ENCODE measurements at regions not wholly inside any gene's neighbourhood (a gene's known extent, or its start where the extent isn't known, plus 50 kb on each side); places are given as distances from the start of the nearest gene placed in this dataset.

DNA sequence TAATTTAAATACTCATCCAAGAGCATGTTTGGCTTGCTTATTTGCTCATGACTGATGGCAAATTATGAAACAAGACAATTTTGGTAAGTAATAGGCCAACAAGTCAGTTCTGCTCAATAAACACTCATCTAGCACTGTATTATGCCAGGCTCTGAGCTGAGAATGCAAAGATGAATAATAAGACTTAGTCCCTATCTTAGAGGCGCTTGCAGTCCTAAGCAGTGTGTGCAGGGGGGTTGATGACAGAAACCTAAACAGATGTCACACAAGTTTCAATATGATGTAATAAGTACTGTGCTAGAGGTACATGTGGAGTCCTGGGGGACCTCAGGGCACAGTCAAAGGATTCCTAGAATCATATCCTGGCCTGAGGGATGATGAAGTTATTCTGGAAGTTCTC lies 287.6 kb upstream of the ADRA1B start:
- intact Hi-C loops (cut with DNase I; ENCODE audit: low total_unique reads) = no loop called here
- Histone ChIP-seq H3K27me3 (no peaks in the 10 kb centered on the region), H3K4me1 (no peaks in the 10 kb centered on the region), H3K27ac (no peak overlapping the region), H3K36me3 (no peaks in the 10 kb centered on the region), H3K9me3 (no peaks in the 10 kb centered on the region), H3K4me3 (no peak overlapping the region)
- no peak for TF ChIP-seq POLR2A (IDR thresholded peaks at IDR 0.05)
- TF ChIP-seq, protein P1, sequence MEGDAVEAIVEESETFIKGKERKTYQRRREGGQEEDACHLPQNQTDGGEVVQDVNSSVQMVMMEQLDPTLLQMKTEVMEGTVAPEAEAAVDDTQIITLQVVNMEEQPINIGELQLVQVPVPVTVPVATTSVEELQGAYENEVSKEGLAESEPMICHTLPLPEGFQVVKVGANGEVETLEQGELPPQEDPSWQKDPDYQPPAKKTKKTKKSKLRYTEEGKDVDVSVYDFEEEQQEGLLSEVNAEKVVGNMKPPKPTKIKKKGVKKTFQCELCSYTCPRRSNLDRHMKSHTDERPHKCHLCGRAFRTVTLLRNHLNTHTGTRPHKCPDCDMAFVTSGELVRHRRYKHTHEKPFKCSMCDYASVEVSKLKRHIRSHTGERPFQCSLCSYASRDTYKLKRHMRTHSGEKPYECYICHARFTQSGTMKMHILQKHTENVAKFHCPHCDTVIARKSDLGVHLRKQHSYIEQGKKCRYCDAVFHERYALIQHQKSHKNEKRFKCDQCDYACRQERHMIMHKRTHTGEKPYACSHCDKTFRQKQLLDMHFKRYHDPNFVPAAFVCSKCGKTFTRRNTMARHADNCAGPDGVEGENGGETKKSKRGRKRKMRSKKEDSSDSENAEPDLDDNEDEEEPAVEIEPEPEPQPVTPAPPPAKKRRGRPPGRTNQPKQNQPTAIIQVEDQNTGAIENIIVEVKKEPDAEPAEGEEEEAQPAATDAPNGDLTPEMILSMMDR (IDR thresholded peaks at IDR 0.05) = no peak
- no peak for DNase-seq

DNA sequence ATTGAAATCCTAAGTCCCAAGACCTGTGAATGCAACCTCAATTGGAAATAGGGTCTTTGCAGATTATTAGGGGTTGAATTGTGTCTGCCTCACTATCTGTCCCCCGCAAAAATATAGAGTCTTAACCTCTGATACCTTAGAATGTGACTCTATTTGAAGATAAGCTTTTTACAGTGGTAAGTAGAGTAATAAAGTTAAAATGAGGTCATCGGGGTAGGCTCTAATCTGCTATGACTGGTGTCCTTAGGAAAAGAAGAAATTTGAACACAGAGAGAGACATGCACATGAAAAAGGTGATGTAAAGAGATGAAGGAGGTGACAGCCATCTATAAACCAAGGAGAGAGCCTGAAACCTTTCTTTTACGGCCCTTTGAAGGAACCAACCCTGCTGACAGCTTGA lies 287.1 kb upstream of the ADRA1B start:
- no peak overlapping the region for H3K27ac ChIP-seq
- TF ChIP-seq, protein P1 (IDR thresholded peaks at IDR 0.05) = no peak
- TF ChIP-seq POLR2A (IDR thresholded peaks at IDR 0.05) = no peak
- H3K27me3 ChIP-seq = no peaks in the 10 kb centered on the region
- no peak for DNase-seq
- no peak overlapping the region for H3K4me3 ChIP-seq
- H3K9me3 ChIP-seq = no peaks in the 10 kb centered on the region
- H3K4me1 ChIP-seq = no peaks in the 10 kb centered on the region
- H3K36me3 ChIP-seq = no peaks in the 10 kb centered on the region
- intact Hi-C loops (cut with DNase I; ENCODE audit: low total_unique reads) = no loop called here

DNA sequence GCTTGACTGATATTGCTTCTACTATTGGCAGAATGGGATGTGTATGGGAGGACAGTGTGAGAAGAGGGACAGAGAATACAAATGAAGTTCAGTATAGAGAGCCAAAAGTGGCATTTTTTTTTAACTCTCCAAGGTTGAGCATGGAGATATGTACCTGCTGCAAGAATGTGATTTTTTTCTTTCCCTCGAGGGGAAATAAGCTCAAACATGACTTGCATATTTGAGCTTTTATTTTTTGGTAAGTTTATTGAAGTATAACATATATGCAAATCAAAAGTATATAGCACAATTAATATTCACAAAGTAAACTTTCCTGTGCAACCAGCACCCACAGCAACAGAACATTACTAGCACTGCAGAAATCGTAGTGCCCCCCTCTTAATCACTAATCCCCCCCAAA lies 285.7 kb upstream of the ADRA1B start:
- Histone ChIP-seq H3K4me3 (no peak overlapping the region), H3K36me3 (no peaks in the 10 kb centered on the region), H3K4me1 (no peaks in the 10 kb centered on the region), H3K27me3 (no peaks in the 10 kb centered on the region), H3K27ac (no peak overlapping the region), H3K9me3 (no peaks in the 10 kb centered on the region)
- intact Hi-C loops (cut with DNase I; ENCODE audit: low total_unique reads) = no loop called here
- TF ChIP-seq POLR2A (IDR thresholded peaks at IDR 0.05) = no peak
- TF ChIP-seq, protein P1 (IDR thresholded peaks at IDR 0.05) = no peak
- no peak for DNase-seq

DNA sequence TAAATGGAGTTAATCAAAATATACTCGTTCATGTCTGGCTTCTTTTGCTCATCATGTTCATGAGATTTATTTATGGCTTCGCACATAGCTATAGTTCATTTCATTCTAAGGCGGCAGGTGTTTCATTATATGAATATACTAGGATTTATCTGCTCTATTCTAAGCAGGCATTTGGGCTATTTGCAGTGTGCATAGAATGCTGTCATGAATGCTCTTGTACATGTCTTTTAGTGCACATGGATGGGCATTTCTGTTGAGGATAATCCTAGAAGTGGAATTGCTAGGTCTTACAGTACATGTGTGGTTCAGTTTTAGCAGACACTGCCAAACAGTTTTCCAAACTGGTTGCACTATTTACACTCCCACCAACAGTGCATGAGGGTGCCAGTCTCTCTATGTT lies 285.3 kb upstream of the ADRA1B start:
- no peak overlapping the region for H3K27ac ChIP-seq
- H3K27me3 ChIP-seq = no peaks in the 10 kb centered on the region
- intact Hi-C loops (cut with DNase I; ENCODE audit: low total_unique reads) = no loop called here
- H3K36me3 ChIP-seq = no peaks in the 10 kb centered on the region
- no peak for TF ChIP-seq POLR2A (IDR thresholded peaks at IDR 0.05)
- DNase-seq = no peak
- H3K4me1 ChIP-seq = no peaks in the 10 kb centered on the region
- H3K4me3 ChIP-seq = no peak overlapping the region
- no peaks in the 10 kb centered on the region for H3K9me3 ChIP-seq

DNA sequence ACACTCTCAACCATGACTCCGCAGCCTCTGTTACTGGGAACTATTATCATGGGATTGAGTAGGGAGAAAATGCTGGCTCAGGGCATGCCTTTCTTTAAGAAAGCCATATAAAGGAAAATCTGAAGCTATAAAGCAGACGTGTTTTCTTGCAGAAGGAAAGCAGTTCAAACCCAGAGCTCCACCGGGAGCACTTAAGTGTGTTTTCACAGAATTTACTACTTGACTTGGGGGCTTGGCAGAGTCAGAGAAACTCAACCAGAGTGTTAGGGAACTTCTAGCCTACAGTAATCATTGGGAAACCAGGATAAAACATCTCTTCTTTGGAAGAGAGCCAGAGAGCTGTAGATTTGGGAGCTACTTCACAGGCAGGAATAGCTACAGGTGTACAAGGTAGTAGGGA lies 283.4 kb upstream of the ADRA1B start:
- H3K36me3 ChIP-seq = no peaks in the 10 kb centered on the region
- no peaks in the 10 kb centered on the region for H3K27me3 ChIP-seq
- intact Hi-C loops (cut with DNase I; ENCODE audit: low total_unique reads) = no loop called here
- TF ChIP-seq POLR2A (IDR thresholded peaks at IDR 0.05) = no peak
- TF ChIP-seq, protein P1 (IDR thresholded peaks at IDR 0.05) = no peak
- peaks cover 0 to 5% of the 10 kb centered on the region in 2 donors for H3K9me3 ChIP-seq
- no peak for DNase-seq
- H3K4me1 ChIP-seq = no peaks in the 10 kb centered on the region
- H3K4me3 ChIP-seq = no peak overlapping the region
- no peak overlapping the region for H3K27ac ChIP-seq

DNA sequence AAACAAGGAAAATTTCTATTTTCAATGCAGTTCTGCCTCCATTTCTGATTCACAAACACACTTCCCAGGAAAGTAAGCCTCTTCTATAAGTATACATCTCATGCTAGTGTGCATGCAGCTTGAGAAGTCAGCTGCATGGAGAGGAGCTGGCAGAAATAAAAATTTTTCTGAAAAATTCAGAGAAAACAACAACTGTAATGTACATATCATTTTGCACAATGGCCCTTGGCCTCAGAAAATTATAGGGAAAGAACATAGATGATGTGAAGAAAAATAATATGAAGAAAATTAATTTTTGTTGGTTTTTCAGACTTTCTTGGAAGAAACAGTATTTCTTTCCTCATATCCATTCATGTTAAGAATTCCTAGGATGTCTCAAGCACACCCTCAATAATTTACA lies 277.8 kb upstream of the ADRA1B start:
- no peak for DNase-seq
- no peak for TF ChIP-seq POLR2A (IDR thresholded peaks at IDR 0.05)
- TF ChIP-seq, protein P1 (IDR thresholded peaks at IDR 0.05) = no peak
- peaks cover 0 to 2% of the 10 kb centered on the region in 2 donors for H3K36me3 ChIP-seq
- no peaks in the 10 kb centered on the region for H3K4me1 ChIP-seq
- H3K9me3 ChIP-seq = peaks cover 0 to 5% of the 10 kb centered on the region in 2 donors
- no peak overlapping the region for H3K27ac ChIP-seq
- H3K4me3 ChIP-seq = no peak overlapping the region
- H3K27me3 ChIP-seq = no peaks in the 10 kb centered on the region
- intact Hi-C loops (cut with DNase I; ENCODE audit: low total_unique reads) = no loop called here

Measured in uterus (tissue), 3 donors.